GM12873 (cell line): ENCODE measurements at regions not wholly inside any gene's neighbourhood (a gene's known extent, or its start where the extent isn't known, plus 50 kb on each side); places are given as distances from the start of the nearest gene placed in this dataset.

ENCODE experiments used
- CTCF ChIP-seq: IDR thresholded peaks from 2 replicates; pipeline ENCODE4 v1.5.1; 2012; ENCODE audit warnings: low read depth, mild to moderate bottlenecking, moderate library complexity, low read length, control low read depth; ENCODE audit not compliant: insufficient read depth; ENCODE audit errors: missing control alignments

DNA sequence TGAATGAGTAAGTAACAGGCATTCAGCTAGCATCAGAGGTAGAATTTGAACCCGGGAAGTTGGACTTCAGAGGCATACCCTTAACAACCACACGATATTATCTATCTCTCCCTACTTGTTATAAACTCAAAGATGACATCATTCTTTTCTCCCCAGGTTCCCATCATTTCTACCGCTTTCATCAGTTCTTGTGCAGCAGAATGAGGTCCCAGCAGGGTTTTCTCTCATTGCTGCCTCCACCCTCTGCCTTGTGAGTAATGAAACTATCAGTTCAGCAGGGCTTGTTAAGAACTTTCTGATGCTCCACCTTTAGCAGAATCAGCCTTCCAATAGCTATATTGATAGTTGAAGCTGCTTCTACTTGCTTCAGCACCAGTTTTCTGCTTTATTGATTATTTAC, 487.5 kb upstream of the KCNMB2 start:
- no peak for TF ChIP-seq CTCF

GRCh38 chr3:178054471-178054870, 481.8 kb upstream of the KCNMB2 start:
- no peak for TF ChIP-seq CTCF

- no peak for TF ChIP-seq CTCF
These were observed 480.3 kb upstream of the KCNMB2 start for GRCh38 chr3:178055939-178056338.

DNA sequence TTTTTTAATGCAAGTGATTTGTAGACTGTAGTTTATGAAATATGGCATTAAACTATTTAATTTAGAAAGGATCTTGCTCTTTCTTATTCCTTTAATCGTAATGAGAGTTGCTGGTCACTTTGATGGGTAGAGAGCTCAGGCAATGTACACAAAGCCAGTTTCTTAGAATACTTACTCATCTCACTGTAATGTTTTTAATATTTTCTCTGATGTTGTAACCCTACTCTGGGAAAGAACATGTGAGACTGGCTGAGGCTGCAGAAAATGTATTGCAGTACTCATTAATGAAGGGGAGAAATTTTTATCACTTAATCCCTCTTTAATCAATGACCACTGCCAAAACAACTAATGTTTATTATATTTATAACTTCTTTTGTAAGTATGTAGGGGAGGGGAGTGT, 479.4 kb upstream of the KCNMB2 start:
- TF ChIP-seq CTCF = no peak

DNA sequence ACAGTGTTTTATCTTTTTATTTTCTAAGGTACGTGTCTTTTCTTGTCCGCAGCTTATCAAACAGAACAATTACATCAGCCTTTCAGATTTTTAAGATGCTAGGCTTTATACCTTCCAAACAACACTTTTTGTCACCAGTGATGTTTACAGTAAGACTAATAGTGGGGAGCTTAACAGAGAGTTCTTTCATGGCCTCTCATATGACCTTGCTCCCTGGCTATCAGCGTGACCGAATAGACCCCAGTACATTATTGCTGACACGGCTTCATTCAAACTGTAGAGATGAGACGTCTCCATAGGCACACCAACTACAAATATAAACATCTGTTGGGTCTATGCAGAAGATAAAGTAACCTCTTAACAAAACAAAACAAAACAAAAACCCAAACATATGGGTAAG, 477.6 kb upstream of the KCNMB2 start:
- TF ChIP-seq CTCF = no peak

GRCh38 chr3:178059119-178059518, 477.1 kb upstream of the KCNMB2 start:
- TF ChIP-seq CTCF = no peak

- no peak for TF ChIP-seq CTCF
These were observed 476.4 kb upstream of the KCNMB2 start for GRCh38 chr3:178059836-178060235.
